CD4-positive, alpha-beta T cell treated with Interleukin-4 for 1 hour (primary cell): ENCODE measurements at regions not wholly inside any gene's neighbourhood (a gene's known extent, or its start where the extent isn't known, plus 50 kb on each side); places are given as distances from the start of the nearest gene placed in this dataset.

Source experiments
- DNase-seq, 2 donors: peaks; one replicate each; pipeline ENCODE4 v3.0.0-alpha.2; 2020 to 2022

DNA sequence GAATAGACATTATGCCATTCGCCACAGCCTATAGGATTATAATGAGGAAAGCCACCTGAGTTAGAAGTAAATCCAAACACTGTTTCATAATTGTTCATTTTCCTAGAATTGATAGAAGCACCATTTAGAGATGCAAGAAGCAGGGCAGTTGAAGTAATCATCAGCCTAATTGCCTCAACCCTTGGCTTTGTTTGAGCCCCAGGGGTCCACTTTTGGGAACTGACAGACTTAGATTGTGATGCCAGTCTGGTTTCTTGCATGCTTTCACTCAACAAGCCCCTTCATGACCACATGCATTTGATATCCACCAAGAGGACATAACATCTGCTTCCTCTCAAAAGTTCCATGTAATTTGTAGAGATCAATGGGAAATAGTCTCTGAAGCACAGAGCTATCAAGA lies 97.2 kb upstream of the COL8A1 start:
- DNase-seq = no peak

GRCh38 chr3:99537416-99537815 lies 101.0 kb upstream of the COL8A1 start:
- no peak for DNase-seq

DNA sequence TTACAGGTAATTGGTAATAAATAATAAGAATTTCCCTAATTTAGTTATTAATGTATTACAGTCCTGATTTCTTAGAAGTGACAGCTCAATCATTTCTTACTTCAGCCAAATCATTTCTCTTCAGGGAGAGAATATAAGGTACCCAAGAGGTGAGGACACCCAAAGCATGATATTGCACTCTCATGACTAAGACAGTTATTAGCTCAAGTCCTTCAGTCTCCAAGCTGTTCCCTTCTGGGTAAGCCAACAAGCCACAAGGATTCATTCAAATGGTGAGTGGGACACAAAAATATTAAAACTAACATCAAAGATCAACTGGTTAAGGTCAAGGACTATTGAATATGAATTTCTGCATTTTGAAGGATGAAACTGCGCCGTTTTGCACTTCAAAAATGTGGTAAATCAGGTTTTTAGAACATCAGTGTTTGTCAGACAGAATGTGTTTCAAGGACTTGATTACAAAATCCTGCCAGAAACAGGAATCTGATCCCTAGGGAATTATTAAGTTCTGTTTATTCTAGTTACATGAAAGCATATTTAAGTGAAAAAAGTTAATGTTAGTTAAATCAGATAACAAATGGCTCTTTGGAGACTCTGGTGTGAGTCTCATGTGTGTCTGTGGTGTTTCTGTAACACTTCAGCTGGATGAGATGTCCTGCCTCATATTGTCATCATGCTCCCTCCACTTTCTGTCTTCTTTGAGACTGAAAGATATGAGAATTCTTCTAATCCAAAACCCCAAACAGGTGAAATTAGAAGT lies 101.7 kb upstream of the COL8A1 start:
- no peak for DNase-seq

DNA sequence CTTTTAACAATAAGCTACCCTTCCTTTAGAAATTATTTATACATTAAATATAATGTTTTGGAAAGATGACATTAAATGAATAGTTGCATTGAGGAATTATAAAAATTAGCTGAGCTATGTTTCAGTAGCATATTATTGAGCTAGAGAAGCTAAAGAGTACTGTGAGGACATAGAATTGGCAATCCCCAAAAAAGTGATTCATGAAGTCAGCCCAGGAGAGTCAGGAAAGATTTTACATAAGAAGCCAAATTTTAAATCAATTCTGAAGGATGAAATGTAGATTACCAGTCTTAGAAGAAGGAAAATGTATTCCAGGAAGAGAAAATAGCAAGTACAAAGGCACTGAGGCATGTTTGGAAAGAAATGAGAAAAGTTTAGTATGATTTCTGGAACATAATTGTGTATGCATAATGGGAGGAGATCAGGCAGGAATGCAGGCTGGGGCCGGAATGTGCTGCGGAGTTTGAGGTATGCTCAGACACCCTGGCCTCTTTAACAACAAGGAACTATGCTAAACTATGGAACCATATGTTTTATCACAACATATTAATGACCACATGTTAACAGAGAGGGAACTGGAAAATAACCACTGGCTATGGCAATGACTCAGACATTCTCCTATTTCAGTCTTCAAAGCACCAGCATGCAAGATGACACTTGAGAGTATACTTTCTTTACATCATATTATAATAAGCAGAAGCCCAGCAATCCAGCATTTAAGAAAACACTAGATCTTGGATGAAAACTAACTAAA lies 103.3 kb upstream of the COL8A1 start:
- no peak for DNase-seq

GRCh38 chr3:99532246-99532645 lies 106.1 kb upstream of the COL8A1 start:
- DNase-seq = no peak

GRCh38 chr3:99529265-99529664 lies 109.1 kb upstream of the COL8A1 start:
- DNase-seq = no peak

DNA sequence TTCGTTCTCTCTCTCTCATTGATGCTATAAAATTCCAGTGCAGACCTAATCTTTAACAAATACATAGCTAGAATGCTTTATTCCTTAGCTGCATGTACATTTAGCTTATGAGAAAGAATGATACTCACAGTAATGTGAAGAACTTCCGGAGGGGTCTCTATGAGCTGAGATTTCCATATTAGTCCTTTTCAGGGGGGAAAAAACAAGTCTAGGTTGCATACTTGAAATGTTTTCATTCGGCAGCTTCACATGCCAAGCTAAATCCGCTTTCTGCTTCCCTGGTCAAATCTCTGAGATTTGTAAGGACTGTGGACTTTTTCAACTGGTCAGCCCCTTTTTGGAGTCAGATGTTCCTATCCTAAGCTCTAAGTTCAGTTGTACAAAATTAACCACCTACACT lies 111.5 kb upstream of the COL8A1 start:
- DNase-seq = no peak

DNA sequence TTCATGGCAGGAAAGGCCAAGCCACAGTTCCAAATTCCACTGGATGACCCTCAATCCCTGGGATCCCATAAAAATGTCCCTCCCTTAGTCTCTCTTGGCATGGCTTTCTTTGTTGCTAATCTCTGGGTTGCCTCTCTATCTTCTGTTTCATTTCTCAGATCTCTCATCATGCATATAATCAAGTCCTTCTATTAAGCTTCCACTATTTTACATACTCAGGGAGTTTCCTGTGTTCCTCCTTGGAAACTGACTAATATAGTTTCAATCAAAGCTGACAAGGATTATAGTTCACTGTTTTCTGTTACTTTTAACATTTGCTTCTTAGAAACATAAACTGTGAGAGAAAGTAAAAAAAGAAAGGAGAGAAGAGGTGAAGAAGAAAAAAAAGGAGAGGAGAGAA lies 113.8 kb upstream of the COL8A1 start:
- no peak for DNase-seq

- no peak for DNase-seq
These were observed 114.8 kb upstream of the COL8A1 start for GRCh38 chr3:99523431-99524127.

DNA sequence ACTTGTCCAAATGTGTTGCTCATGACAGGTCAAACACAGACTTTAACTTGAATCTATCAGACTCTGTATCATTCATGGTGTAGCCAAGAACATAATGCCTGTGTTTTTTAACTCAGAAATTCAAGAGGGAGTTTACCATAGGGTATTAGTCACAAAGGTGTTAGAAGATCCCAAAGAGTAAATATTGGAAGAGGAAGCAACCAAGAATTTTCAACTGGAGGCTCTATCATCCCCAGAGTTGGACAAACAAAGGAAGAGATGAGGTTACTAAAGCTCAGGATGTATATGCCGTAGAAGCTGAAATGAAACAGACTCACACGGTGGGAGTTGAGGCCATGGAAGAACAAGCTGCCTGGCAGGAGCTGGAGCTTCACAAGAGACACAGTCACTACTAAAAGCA lies 116.2 kb upstream of the COL8A1 start:
- DNase-seq = no peak

DNA sequence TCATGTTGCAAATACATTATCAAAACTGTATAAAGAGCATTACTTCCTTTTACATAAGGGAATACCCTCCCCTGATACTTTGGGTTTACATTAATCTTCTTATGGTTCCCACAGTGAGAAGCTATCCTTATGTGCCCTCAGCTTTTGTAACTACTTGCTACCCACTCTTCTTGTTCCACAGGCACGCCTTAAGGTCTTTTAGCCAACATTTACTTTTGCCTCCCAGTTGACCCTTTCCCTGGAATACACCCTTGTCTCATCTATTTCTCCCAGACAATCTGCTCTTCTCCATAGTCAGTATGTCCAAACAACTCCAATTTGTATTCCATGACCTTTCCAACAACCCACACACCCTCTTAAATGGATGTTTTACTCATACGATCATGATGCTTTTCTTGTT lies 116.8 kb upstream of the COL8A1 start:
- DNase-seq = no peak

DNA sequence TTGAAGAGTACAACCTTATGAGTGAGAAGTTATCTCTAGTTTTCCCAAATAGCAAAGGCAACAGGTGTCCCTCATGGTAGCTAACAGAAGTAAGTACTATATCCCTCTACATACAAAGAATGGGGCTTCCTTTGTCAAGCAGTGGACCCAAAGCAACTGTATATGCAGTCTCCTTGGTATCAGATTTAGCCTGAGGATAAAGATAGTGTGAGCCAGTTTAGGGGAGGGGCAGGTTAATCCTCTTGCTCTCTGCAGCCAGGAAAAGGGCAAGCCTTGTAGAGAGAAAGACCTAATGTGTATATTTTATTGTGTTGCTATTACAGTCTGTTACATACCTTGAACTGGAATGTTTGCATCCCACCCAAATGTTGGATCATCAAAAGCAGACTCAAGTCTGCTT lies 117.9 kb upstream of the COL8A1 start:
- DNase-seq = no peak

DNA sequence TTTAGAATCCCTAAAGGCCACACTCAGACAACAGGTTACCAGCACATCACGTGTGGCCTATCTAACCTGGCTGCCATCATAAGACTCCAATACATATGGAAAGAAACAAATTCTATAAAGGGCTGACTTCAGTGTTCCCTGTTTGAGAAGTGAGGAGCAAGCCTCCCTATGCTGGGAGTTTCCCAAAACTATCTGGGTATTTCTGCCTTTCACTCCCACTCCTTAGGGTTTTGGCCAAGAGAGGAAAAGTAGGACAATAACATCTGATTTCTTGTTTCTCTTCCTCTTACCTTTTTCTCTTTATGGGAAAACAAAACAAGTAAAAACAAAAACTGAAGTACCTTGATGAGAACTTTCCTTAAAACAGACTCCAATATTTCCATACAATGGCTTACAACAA lies 121.5 kb upstream of the COL8A1 start:
- DNase-seq = no peak

GRCh38 chr3:99515891-99516290 lies 122.5 kb upstream of the COL8A1 start:
- DNase-seq = no peak

DNA sequence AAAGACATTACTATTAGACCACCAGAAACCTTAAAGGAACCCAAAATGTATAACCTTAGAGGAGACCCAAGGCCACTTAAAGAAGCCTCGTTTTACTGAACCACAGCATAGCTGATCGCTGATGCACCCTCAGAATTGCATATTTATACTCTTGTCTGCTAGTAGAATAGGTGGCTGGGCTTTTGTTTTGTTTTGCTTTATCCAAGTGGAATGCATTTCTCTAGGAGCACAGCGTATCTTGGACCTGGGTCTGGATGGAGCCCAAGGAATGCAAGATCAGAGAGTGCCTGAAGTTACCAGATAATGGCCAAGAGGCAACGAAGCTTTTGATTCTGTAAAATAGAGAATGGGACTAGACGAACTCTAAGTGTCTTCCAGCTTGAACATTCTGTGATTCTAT lies 129.2 kb upstream of the COL8A1 start:
- no peak for DNase-seq

DNA sequence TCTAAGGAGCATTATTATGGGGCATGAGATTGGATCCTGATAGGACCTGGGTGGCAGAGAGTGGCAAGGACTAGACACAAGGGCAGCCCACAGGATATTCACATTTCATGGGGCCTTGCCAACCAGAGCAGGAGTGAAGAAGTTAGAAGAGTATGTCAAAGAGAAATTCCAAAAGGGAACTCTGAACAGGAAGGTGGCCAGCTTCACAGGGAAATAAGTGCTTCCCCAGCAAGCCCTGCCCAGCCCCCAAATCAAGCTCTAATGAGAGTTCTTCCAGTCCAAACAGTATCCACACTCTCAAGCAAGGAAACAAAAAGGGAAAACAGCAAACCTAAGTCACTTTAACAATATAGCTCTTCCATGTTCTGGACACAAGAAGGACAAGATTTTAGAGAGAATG lies 130.2 kb upstream of the COL8A1 start:
- DNase-seq = no peak

DNA sequence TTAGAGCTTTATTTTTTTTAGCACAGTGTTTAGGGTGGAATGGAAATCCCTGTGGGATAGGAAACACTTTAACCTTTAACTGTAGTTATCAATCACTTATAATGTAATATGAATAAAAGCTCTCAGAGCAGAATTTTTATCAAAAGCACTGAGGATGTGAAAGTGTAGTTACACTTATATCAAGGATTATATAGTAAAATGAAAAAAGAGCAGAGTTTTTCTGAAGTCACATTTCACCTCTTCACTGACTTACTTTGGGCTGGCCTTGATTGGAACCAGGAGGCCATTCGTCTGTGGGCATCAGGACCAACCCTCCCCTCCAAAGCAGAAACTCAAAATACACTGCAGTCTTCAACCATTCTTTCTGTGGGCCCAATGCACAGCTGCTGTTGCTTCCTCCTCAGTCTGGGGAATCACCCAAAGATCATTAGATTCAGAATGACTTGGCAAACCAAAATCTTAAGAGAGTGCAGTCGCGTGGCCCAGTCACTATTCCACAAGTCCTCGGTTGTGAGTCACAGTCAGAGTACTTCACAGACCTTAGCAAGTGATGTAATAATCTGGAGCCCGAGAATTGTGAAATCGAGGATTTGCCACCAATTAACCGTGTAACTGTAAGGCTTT lies 132.6 kb upstream of the COL8A1 start:
- DNase-seq = peak; percentile 2 to 66

- DNase-seq = no peak
These were observed 133.2 kb upstream of the COL8A1 start for GRCh38 chr3:99505200-99505599.

DNA sequence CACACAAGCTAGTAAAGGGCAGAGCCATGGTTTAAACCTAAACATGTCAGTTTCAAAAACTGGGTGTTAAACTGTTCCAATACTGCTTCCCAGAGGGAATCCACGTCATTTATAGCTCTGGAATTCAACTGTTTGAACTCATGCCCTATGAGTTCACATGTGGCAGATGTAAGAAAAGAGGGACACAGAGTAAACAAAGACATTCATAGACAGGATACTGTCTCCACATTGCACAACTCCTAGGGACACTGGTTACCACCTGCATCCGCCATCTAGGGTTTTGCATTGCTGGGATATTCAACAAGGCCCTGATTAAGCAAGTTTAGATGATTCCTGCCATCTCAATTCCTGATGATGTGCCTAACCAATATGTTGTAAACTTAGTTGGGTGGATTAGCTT lies 134.1 kb upstream of the COL8A1 start:
- no peak for DNase-seq

DNA sequence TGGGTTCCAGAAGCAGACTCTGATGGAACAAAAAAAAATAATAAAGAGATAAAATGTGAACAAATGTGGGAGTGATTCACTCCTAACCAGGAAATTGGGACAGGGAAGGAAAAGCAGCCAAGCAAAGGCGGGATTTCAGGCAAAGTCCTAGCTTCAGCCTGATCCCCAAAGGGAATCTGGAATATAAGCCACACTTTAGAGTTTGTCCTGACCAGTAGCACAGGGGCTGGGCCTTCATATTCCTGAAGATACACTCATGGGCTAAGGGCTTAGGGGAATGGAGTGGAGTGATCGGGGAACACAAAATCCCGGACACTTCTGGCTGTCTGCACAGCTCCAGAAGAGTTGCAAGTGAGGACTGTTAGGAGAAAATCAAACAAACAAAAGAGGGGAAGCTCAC lies 135.0 kb upstream of the COL8A1 start:
- no peak for DNase-seq

DNA sequence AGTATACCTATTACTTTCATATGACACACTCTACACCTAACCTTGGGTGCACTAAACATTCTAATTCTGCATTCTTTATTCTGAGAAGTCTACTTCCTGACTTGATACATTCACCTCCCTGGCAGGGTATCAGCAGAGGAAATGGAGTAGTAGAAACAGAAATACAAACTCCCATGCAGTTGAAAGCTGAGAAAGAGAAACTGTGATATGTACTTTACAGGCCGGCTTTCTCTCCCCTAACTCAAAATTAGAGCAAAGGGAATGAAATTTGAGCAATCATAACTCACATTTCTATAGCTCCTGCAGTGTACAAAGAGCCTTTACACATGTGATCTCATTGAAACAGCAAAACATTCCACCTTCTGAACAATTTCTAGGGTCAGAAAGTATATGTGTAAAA lies 135.5 kb upstream of the COL8A1 start:
- no peak for DNase-seq

DNA sequence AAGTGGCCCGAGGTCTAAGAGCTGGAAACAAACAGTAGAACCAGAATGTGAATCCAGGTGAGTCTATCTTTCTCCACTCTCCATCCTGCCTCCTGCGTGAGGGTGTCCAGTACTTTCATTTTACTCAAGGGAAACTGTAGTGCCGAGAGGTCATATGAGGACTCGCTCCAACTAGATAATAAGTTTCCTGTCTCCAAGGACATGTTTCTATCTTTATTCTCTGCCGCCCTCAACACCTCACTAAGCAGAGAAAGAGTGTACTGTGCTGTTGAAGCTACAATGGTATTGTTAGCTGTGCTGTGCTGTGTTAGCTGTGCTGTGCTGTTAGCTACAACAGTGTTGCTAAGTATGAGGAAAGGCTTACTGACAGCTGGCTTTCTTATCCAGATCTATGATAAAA lies 137.9 kb upstream of the COL8A1 start:
- no peak for DNase-seq
